ENCODE measurements at regions not wholly inside any gene's neighbourhood (a gene's known extent, or its start where the extent isn't known, plus 50 kb on each side); places are given as distances from the start of the nearest gene placed in this dataset.
"Not testable (repeated sequence)": the region's sequence is repeated elsewhere in the genome, so short reads cannot be mapped to it uniquely, and the experiment has no call there.

- DNase-seq, result no peak
Measured at GRCh38 chr10:111273235-111273634, 196.4 kb downstream of the ADRA2A start.

- no peak for DNase-seq
Measured at GRCh38 chr10:111273635-111274034, 196.8 kb downstream of the ADRA2A start.

- DNase-seq, result no peak
Measured at GRCh38 chr10:111275091-111275490, 198.3 kb downstream of the ADRA2A start.

GRCh38 chr10:111277661-111278060 lies 200.8 kb downstream of the ADRA2A start:
- DNase-seq, result no peak

- DNase-seq, result no peak
Measured at GRCh38 chr10:111278266-111278665, 201.4 kb downstream of the ADRA2A start.

- DNase-seq, result no peak
Measured at GRCh38 chr10:111281516-111281915, 204.7 kb downstream of the ADRA2A start.

- no peak for DNase-seq
Measured at GRCh38 chr10:111289461-111289860, 212.6 kb downstream of the ADRA2A start.

- DNase-seq, result no peak
Measured at GRCh38 chr10:111290649-111291048, 213.8 kb downstream of the ADRA2A start.

- DNase-seq, result no peak
Measured at GRCh38 chr10:111295788-111296187, 219.0 kb downstream of the ADRA2A start.

GRCh38 chr10:111297351-111297848 lies 220.6 kb downstream of the ADRA2A start:
- DNase-seq, result no peak

- DNase-seq, result no peak
Measured at GRCh38 chr10:111298031-111298430, 221.2 kb downstream of the ADRA2A start.

GRCh38 chr10:111299037-111299436 lies 222.2 kb downstream of the ADRA2A start:
- no peak for DNase-seq

GRCh38 chr10:111303887-111304286 lies 227.1 kb downstream of the ADRA2A start:
- no peak for DNase-seq

- no peak for DNase-seq
Measured at GRCh38 chr10:111316722-111317212, 239.9 kb downstream of the ADRA2A start.

GRCh38 chr10:111319866-111320265 lies 243.0 kb downstream of the ADRA2A start:
- DNase-seq, result no peak

GRCh38 chr10:111323389-111323966 lies 246.6 kb downstream of the ADRA2A start:
- DNase-seq, result no peak

- DNase-seq, result not testable (repeated sequence)
Measured at GRCh38 chr10:111332174-111332573, 255.3 kb downstream of the ADRA2A start.

GRCh38 chr10:111335826-111336225 lies 259.0 kb downstream of the ADRA2A start:
- no peak for DNase-seq

GRCh38 chr10:111338035-111338434 lies 261.2 kb downstream of the ADRA2A start:
- no peak for DNase-seq

- no peak for DNase-seq
Measured at GRCh38 chr10:111338805-111339204, 262.0 kb downstream of the ADRA2A start.

GRCh38 chr10:111344804-111345203 lies 268.0 kb downstream of the ADRA2A start:
- DNase-seq, result no peak

GRCh38 chr10:111347386-111348013 lies 270.7 kb downstream of the ADRA2A start:
- DNase-seq, result no peak

GRCh38 chr10:111348076-111348475 lies 271.2 kb downstream of the ADRA2A start:
- DNase-seq, result no peak

GRCh38 chr10:111354859-111355258 lies 278.0 kb downstream of the ADRA2A start:
- DNase-seq, result no peak

GRCh38 chr10:111356571-111356970 lies 279.7 kb downstream of the ADRA2A start:
- no peak for DNase-seq
